ENCODE measurements at regions not wholly inside any gene's neighbourhood (a gene's known extent, or its start where the extent isn't known, plus 50 kb on each side); places are given as distances from the start of the nearest gene placed in this dataset.

DNA sequence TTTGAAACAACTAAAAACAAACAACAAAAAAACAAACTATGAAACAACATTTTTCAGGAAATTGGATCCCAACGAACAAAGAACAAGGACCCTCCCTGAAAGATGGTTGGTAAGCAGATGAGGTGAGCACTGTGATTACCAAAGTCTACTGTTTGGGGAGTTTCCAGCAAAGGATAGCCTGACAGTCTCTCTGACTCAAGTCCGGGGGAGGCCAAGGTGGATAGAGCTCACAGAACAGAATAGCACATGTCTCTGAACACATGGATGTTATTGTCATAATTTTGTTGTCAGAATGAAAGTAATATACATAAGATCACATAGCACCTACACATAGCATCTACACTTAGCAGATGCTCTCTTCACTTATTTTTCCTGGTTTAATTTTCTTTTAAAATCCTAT lies 501.3 kb upstream of the TENM4 start:
- TF ChIP-seq, protein P1, sequence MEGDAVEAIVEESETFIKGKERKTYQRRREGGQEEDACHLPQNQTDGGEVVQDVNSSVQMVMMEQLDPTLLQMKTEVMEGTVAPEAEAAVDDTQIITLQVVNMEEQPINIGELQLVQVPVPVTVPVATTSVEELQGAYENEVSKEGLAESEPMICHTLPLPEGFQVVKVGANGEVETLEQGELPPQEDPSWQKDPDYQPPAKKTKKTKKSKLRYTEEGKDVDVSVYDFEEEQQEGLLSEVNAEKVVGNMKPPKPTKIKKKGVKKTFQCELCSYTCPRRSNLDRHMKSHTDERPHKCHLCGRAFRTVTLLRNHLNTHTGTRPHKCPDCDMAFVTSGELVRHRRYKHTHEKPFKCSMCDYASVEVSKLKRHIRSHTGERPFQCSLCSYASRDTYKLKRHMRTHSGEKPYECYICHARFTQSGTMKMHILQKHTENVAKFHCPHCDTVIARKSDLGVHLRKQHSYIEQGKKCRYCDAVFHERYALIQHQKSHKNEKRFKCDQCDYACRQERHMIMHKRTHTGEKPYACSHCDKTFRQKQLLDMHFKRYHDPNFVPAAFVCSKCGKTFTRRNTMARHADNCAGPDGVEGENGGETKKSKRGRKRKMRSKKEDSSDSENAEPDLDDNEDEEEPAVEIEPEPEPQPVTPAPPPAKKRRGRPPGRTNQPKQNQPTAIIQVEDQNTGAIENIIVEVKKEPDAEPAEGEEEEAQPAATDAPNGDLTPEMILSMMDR (IDR thresholded peaks at IDR 0.05; ENCODE audit: insufficient read depth, low read length, poor library complexity, severe bottlenecking): no peak
- DNase-seq (ENCODE audit: low read depth): no peak
- Histone ChIP-seq H3K36me3 (ENCODE audit: control insufficient read depth, insufficient read depth, low read length) (no peaks in the 10 kb centered on the region), H3K27me3 (ENCODE audit: control insufficient read depth, insufficient read depth, low read length) (no peaks in the 10 kb centered on the region), H3K4me3 (ENCODE audit: low read depth, low read length) (no peak overlapping the region)

- H3K4me3 ChIP-seq (ENCODE audit: low read depth, low read length): no peak overlapping the region
- H3K27me3 ChIP-seq (ENCODE audit: control insufficient read depth, insufficient read depth, low read length): no peaks in the 10 kb centered on the region
- TF ChIP-seq, protein P1 (IDR thresholded peaks at IDR 0.05; ENCODE audit: insufficient read depth, low read length, poor library complexity, severe bottlenecking): no peak
- DNase-seq (ENCODE audit: low read depth): no peak
- no peaks in the 10 kb centered on the region for H3K36me3 ChIP-seq (ENCODE audit: control insufficient read depth, insufficient read depth, low read length)
These were observed 500.3 kb upstream of the TENM4 start for GRCh38 chr11:79940974-79941735.

GRCh38 chr11:79940165-79940564 lies 499.3 kb upstream of the TENM4 start:
- H3K36me3 ChIP-seq (ENCODE audit: control insufficient read depth, insufficient read depth, low read length): no peaks in the 10 kb centered on the region
- DNase-seq (ENCODE audit: low read depth): peak; percentile 25

GRCh38 chr11:79939111-79939510 lies 498.3 kb upstream of the TENM4 start:
- no peak for DNase-seq (ENCODE audit: low read depth)
- Histone ChIP-seq H3K4me3 (ENCODE audit: low read depth, low read length) (no peak overlapping the region), H3K36me3 (ENCODE audit: control insufficient read depth, insufficient read depth, low read length) (no peaks in the 10 kb centered on the region), H3K27me3 (ENCODE audit: control insufficient read depth, insufficient read depth, low read length) (no peaks in the 10 kb centered on the region)
- TF ChIP-seq, protein P1 (IDR thresholded peaks at IDR 0.05; ENCODE audit: insufficient read depth, low read length, poor library complexity, severe bottlenecking): no peak

More at GRCh38 chr11:79940165-79940564, 499.3 kb upstream of the TENM4 start:
- Histone ChIP-seq H3K4me3 (ENCODE audit: low read depth, low read length) (no peak overlapping the region), H3K27me3 (ENCODE audit: control insufficient read depth, insufficient read depth, low read length) (no peaks in the 10 kb centered on the region)
- TF ChIP-seq, protein P1 (IDR thresholded peaks at IDR 0.05; ENCODE audit: insufficient read depth, low read length, poor library complexity, severe bottlenecking): no peak

DNA sequence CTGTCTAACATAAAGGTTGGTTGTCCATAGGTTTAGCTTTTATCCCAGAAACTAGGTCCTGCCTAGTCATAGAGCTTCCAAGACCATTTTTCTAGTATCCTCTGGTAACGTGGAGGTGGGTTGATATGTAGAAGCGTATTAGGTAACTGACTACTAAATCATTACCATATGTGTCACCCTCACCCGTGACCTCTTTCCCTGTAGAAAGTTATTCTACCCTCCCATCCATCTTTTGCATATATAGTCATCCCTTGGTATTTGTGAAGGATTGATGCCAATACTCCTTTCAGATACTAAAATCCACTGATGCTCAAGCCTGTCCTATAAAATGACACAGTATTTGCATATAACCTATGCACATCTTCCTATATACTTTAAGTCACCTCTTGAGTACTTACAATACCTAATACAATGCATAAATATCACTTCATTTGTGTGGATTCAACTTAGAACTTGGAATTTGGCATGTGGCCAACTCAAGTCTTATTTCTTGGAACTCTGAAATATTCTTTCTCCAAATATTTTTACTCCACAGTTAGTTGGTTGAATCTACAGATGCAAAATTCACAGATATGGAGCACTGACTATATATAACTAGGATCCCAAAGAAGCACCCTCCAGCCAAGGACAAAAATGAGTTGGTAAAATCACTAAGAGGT lies 497.0 kb upstream of the TENM4 start:
- Histone ChIP-seq H3K4me3 (ENCODE audit: low read depth, low read length) (no peak overlapping the region), H3K27me3 (ENCODE audit: control insufficient read depth, insufficient read depth, low read length) (no peaks in the 10 kb centered on the region), H3K36me3 (ENCODE audit: control insufficient read depth, insufficient read depth, low read length) (no peaks in the 10 kb centered on the region)
- DNase-seq (ENCODE audit: low read depth): no peak
- TF ChIP-seq, protein P1 (IDR thresholded peaks at IDR 0.05; ENCODE audit: insufficient read depth, low read length, poor library complexity, severe bottlenecking): no peak
